ENCODE measurements at regions not wholly inside any gene's neighbourhood (a gene's known extent, or its start where the extent isn't known, plus 50 kb on each side); places are given as distances from the start of the nearest gene placed in this dataset.

DNA sequence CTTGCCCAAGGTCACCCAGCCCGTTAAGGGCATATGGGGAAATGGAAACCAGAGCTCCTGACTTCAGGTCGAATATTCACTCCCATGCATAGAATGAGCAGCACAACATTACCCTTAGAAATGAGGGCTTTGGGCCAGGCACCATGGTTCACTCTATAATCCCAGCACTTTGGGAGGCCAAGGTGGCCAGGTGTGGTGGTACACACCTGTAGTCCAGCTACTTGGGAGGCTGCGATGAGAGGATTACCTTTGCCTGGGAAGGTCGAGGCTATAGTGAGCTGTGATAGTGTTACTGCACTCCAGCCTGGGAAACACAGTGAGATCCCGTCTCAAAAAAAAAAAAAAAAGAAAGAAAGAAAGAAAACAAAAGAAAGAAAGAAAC, 341.0 kb upstream of the TMPO start:
- TF ChIP-seq, protein P1, sequence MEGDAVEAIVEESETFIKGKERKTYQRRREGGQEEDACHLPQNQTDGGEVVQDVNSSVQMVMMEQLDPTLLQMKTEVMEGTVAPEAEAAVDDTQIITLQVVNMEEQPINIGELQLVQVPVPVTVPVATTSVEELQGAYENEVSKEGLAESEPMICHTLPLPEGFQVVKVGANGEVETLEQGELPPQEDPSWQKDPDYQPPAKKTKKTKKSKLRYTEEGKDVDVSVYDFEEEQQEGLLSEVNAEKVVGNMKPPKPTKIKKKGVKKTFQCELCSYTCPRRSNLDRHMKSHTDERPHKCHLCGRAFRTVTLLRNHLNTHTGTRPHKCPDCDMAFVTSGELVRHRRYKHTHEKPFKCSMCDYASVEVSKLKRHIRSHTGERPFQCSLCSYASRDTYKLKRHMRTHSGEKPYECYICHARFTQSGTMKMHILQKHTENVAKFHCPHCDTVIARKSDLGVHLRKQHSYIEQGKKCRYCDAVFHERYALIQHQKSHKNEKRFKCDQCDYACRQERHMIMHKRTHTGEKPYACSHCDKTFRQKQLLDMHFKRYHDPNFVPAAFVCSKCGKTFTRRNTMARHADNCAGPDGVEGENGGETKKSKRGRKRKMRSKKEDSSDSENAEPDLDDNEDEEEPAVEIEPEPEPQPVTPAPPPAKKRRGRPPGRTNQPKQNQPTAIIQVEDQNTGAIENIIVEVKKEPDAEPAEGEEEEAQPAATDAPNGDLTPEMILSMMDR (IDR thresholded peaks at IDR 0.05; ENCODE audit: extremely low read depth, insufficient read depth, missing control alignments), result no peak
- no peak for DNase-seq (ENCODE audit: low spot score)
- in situ Hi-C loops (cut with MboI; ENCODE audit: low pct_unique_long_range_greater_than_20kb, low sequenced_read_pairs, unreplicated experiment), result no loop called here

DNA sequence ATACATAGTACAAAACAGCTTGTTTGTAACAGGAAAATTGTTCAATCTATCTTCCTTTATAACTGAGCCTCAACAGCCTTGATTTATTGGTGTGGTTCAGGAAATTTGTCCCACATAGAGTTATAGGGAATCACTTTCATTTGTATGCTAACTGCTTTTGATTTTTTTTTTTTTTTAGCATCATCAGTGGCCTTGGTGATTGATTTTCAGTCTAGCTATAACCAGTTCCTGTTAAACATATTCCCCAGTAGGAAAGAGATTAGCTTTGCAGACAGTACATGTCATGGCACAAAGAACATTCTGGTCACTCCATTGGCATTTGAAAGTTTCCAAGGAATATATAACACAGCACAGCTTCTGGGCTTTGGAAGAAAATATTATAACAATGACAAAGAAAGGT, 337.3 kb upstream of the TMPO start:
- in situ Hi-C loops (cut with MboI; ENCODE audit: low pct_unique_long_range_greater_than_20kb, low sequenced_read_pairs, unreplicated experiment), result no loop called here
- no peak for DNase-seq (ENCODE audit: low spot score)
- TF ChIP-seq, protein P1 (IDR thresholded peaks at IDR 0.05; ENCODE audit: extremely low read depth, insufficient read depth, missing control alignments), result no peak

DNA sequence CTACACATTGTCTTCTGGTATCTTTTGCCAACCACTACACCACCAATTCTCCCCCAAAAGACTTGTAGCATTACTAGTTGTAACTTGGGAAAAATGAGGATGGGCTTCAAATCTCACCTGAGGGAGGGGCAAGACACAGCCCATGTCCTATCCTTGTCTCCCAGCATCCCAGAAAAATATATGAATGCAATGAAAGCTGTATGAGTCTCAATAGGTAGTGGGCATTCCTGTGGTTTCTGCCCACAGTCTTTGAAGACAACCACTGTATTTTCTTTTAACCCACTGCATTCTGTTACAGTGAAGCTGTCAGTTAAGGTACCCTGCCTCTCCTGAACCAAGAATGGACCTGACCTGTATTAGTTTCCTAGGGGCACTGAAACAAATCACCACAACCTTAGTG, 336.2 kb upstream of the TMPO start:
- TF ChIP-seq, protein P1 (IDR thresholded peaks at IDR 0.05; ENCODE audit: extremely low read depth, insufficient read depth, missing control alignments), result no peak
- no peak for DNase-seq (ENCODE audit: low spot score)
- in situ Hi-C loops (cut with MboI; ENCODE audit: low pct_unique_long_range_greater_than_20kb, low sequenced_read_pairs, unreplicated experiment), result no loop called here

DNA sequence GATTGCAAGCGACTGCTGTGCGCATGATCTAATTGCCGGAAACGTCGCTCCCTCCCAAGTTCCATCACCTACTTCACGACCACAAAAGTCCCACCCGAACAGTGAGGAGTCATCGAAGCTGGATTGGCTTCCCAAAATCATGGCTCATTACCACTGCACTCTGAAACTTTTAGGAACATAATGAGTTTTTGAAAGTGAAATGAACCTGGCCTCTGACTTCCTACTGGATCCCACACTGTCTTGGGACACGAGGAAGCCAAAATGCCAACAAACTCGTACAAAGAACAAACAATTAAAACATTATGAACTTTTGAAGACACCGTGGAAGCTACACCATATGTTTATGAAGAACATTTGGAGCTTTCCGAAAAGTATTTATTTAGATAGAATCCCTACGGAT, 334.8 kb upstream of the TMPO start:
- no peak for DNase-seq (ENCODE audit: low spot score)
- TF ChIP-seq, protein P1 (IDR thresholded peaks at IDR 0.05; ENCODE audit: extremely low read depth, insufficient read depth, missing control alignments), result no peak
- in situ Hi-C loops (cut with MboI; ENCODE audit: low pct_unique_long_range_greater_than_20kb, low sequenced_read_pairs, unreplicated experiment), result no loop called here

DNA sequence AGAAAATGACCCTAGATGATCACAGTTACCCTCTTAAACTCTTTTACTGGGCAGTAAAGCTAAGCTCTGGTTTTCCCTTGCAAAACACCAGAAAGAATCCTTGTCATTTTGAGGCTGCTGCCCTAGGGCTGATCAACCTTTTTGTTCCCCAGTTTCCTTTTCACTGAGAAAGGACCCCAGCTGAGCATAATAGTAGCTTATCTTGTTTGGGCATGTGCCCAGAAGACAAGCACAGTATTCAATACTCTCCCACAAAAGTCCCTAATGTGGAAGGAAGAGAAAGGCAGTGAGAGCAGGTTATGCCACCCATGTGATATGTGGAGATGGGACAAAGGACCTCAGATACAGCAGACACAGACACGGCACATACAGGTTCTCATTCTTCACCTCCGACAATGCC, 332.6 kb upstream of the TMPO start:
- no peak for DNase-seq (ENCODE audit: low spot score)
- TF ChIP-seq, protein P1 (IDR thresholded peaks at IDR 0.05; ENCODE audit: extremely low read depth, insufficient read depth, missing control alignments), result no peak
- in situ Hi-C loops (cut with MboI; ENCODE audit: low pct_unique_long_range_greater_than_20kb, low sequenced_read_pairs, unreplicated experiment), result no loop called here

DNA sequence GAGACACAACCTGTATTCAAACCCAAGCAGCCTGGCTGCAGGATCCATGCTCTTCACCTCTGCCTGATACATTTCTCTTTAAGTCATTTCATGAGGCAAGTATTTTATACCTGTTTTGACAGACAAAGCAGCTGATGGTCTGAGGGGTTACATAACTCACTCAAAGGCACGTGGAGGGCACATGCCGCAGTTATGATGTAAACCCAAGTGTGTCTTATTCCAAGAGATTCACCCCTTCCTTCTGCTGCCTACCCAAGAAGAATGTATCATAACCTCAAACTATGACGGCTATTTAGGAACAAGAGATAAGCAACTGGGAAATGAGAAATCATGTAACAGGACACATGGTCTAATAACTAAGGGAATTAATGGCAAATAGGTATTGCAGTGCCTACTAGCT, 329.8 kb upstream of the TMPO start:
- TF ChIP-seq, protein P1 (IDR thresholded peaks at IDR 0.05; ENCODE audit: extremely low read depth, insufficient read depth, missing control alignments), result no peak
- DNase-seq (ENCODE audit: low spot score), result no peak
- in situ Hi-C loops (cut with MboI; ENCODE audit: low pct_unique_long_range_greater_than_20kb, low sequenced_read_pairs, unreplicated experiment), result no loop called here

DNA sequence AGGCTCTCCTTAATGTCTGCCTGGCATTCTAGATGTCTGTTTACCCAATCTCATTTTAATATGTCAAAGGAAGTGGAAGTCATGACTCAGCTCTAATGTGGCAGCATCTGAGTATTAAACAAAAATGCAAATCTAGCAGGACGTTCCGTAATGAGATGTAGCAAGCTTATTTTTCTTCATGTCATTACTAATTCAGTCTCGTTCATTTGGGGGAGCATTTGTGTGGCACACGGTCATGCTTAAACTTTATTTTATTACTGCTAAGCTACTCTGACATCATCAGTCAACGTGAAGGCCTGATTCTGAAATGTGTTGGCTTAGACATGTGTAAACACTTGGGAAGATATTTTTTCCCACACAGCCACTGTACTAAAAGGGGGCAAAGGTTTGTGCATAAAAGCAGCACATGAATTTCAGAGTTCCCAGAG, 326.7 kb upstream of the TMPO start:
- no peak for DNase-seq (ENCODE audit: low spot score)
- TF ChIP-seq, protein P1 (IDR thresholded peaks at IDR 0.05; ENCODE audit: extremely low read depth, insufficient read depth, missing control alignments), result no peak
- in situ Hi-C loops (cut with MboI; ENCODE audit: low pct_unique_long_range_greater_than_20kb, low sequenced_read_pairs, unreplicated experiment), result no loop called here

Data from GM13977 (cell line).